WTC11 (cell line): ENCODE measurements at regions not wholly inside any gene's neighbourhood (a gene's known extent, or its start where the extent isn't known, plus 50 kb on each side); places are given as distances from the start of the nearest gene placed in this dataset.
A peak's percentile ranks its signal among the peaks of the same experiment; 100 is the strongest.
"Not testable (repeated sequence)": the region's sequence is repeated elsewhere in the genome, so short reads cannot be mapped to it uniquely, and the experiment has no call there.

Experiments used
- ATAC-seq: fragments of 200-7000 bp; cut with Tn5 transposase; 2 replicates; pipeline ENCODE4 v1.10.0; 2021; ENCODE audit warnings: mild to moderate bottlenecking, moderate library complexity
- CTCF ChIA-PET: fragments of 300-600 bp; sonication (Branson Sonifier 250); formaldehyde crosslinking; loops from one replicate; lab custom pipeline; 2021; ENCODE audit warnings: antibody characterized with exemption; lab: Charles Lee
- POLR2A ChIA-PET: fragments of 350-600 bp; sonication (Branson Sonifier 250); formaldehyde crosslinking; loops from one replicate; lab custom pipeline; 2021; ENCODE audit warnings: antibody characterized with exemption; lab: Charles Lee
- DNase-seq: peaks from one replicate; pipeline ENCODE4 v3.0.0; 2021; ENCODE audit warnings: low spot score
- H3K27ac Mint-ChIP-seq: 2 replicates; pipeline ENCODE4 v1.8.0; 2021; ENCODE audit warnings: mixed read lengths
- H3K27me3 Mint-ChIP-seq: 2 replicates; pipeline ENCODE4 v1.8.0; 2021; ENCODE audit warnings: low read depth, mild to moderate bottlenecking, moderate library complexity, mixed read lengths
- H3K36me3 Mint-ChIP-seq: 2 replicates; pipeline ENCODE4 v1.8.0; 2021; ENCODE audit warnings: mixed read lengths
- H3K4me1 Mint-ChIP-seq: 2 replicates; pipeline ENCODE4 v1.8.0; 2022; ENCODE audit warnings: mixed read lengths
- H3K4me3 Mint-ChIP-seq: 2 replicates; pipeline ENCODE4 v1.8.0; 2021; ENCODE audit warnings: mild to moderate bottlenecking, moderate library complexity, mixed read lengths
- H3K9me3 Mint-ChIP-seq: 2 replicates; pipeline ENCODE4 v1.8.0; 2021; ENCODE audit warnings: mixed read lengths
- CBFB ChIP-seq: sonication (generic); formaldehyde crosslinking; IDR thresholded peaks from 2 replicates; pipeline ENCODE4 v1.8.1; 2022; ENCODE audit warnings: mild to moderate bottlenecking, low read depth, missing genetic modification reagents
- ETV6 ChIP-seq: sonication (generic); formaldehyde crosslinking; IDR thresholded peaks from 2 replicates; pipeline ENCODE4 v1.8.1; 2022; ENCODE audit warnings: mild to moderate bottlenecking, missing genetic modification reagents
- FOXK1 ChIP-seq: sonication (generic); formaldehyde crosslinking; IDR thresholded peaks from 2 replicates; pipeline ENCODE4 v1.8.0; 2022; ENCODE audit warnings: mild to moderate bottlenecking, moderate library complexity, missing genetic modification reagents
- FOXP1 ChIP-seq: sonication (generic); formaldehyde crosslinking; IDR thresholded peaks from 2 replicates; pipeline ENCODE4 v1.8.0; 2022; ENCODE audit warnings: missing genetic modification reagents, mild to moderate bottlenecking, moderate library complexity, borderline replicate concordance
- SMAD4 ChIP-seq: sonication (generic); formaldehyde crosslinking; IDR thresholded peaks from 2 replicates; pipeline ENCODE4 v1.8.0; 2022; ENCODE audit warnings: mild to moderate bottlenecking, missing genetic modification reagents
- TP53 ChIP-seq: sonication (generic); formaldehyde crosslinking; IDR thresholded peaks from 2 replicates; pipeline ENCODE4 v1.8.1; 2023; ENCODE audit warnings: mild to moderate bottlenecking, missing genetic modification reagents
- ZBTB21 ChIP-seq: sonication (generic); formaldehyde crosslinking; IDR thresholded peaks from 2 replicates; pipeline ENCODE4 v1.8.1; 2023; ENCODE audit warnings: mild to moderate bottlenecking, missing genetic modification reagents, borderline replicate concordance
- TF ChIP-seq, protein P1 (sequence below): sonication (generic); formaldehyde crosslinking; IDR thresholded peaks from 2 replicates; pipeline ENCODE4 v1.8.0; 2023; ENCODE audit warnings: mild to moderate bottlenecking, missing genetic modification reagents
- TF ChIP-seq, protein P2 (sequence below): sonication (generic); formaldehyde crosslinking; IDR thresholded peaks from 2 replicates; pipeline ENCODE4 v1.8.0; 2022; ENCODE audit warnings: mild to moderate bottlenecking, missing genetic modification reagents
- TF ChIP-seq, protein P3 (sequence below): sonication (generic); formaldehyde crosslinking; IDR thresholded peaks from 2 replicates; pipeline ENCODE4 v1.8.1; 2023; ENCODE audit warnings: mild to moderate bottlenecking, missing genetic modification reagents, borderline replicate concordance
- TF ChIP-seq, protein P4 (sequence below): sonication (generic); formaldehyde crosslinking; IDR thresholded peaks from 2 replicates; pipeline ENCODE4 v1.8.0; 2023; ENCODE audit warnings: missing genetic modification reagents, mild to moderate bottlenecking, borderline replicate concordance
- TF ChIP-seq, protein P5 (sequence below): sonication (generic); formaldehyde crosslinking; IDR thresholded peaks from 2 replicates; pipeline ENCODE4 v1.8.0; 2022; ENCODE audit warnings: mild to moderate bottlenecking, missing genetic modification reagents

DNA sequence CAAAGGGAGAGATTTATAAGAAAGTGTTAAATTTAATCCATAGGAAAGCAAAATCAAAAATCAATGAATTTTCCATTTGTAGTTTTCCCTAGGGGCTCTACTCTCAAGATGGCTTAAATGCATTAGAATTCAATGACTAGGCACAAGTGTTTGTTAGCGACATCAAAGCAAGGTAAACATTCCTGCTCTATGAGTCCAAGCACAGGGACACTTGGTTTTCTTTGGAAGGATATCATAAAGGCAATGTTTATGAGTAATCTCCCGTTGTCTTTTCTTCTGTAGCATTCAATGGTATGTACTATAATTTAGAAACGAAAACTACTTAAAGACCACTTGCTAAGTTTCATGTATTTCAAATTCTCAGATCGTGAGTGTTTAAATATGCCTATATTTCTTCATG is 54.8 kb upstream of the ZNF717 start:
- peaks cover 28% of the 10 kb centered on the region for H3K9me3 Mint-ChIP-seq
- peaks cover 11% of the 10 kb centered on the region for H3K4me1 Mint-ChIP-seq
- H3K4me3 Mint-ChIP-seq, ATAC-seq, H3K27ac Mint-ChIP-seq, CTCF ChIA-PET, DNase-seq, POLR2A ChIA-PET: not testable (repeated sequence)
- H3K27me3 Mint-ChIP-seq, result peaks cover 16% of the 10 kb centered on the region
- H3K36me3 Mint-ChIP-seq, result peaks cover 31% of the 10 kb centered on the region

DNA sequence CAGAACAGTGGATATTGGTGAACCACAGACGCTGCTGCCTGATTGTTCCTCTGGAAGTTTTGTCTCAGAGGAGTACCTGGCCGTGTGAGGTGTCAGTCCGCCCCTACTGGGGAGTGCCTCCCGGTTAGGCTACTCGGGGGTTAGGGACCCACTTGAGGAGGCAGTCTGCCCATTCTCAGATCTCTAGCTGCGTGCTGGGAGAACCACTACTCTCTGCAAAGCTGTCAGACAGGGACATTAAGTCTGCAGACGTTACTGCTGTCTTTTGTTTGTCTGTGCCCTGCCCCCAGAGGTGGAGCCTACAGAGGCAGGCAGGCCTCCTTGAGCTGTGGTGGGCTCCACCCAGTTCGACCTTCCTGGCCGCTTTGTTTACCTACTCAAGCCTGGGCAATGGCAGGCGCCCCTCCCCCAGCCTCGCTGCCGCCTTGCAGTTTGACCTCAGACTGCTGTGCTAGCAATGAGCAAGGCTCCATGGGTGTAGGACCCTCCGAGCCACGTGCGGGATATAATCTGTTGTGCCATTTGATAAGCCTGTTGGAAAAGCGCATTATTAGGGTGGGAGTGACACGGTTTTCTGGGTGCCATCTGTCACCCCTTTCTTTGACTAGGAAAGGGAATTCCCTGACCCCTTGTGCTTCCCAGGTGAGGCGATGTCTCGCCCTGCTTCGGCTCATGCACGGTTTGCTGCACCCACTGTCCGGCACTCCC is 65.1 kb upstream of the ZNF717 start:
- H3K9me3 Mint-ChIP-seq, CTCF ChIA-PET, POLR2A ChIA-PET, H3K36me3 Mint-ChIP-seq, H3K27ac Mint-ChIP-seq, ATAC-seq: not testable (repeated sequence)
- TF ChIP-seq, protein P1, sequence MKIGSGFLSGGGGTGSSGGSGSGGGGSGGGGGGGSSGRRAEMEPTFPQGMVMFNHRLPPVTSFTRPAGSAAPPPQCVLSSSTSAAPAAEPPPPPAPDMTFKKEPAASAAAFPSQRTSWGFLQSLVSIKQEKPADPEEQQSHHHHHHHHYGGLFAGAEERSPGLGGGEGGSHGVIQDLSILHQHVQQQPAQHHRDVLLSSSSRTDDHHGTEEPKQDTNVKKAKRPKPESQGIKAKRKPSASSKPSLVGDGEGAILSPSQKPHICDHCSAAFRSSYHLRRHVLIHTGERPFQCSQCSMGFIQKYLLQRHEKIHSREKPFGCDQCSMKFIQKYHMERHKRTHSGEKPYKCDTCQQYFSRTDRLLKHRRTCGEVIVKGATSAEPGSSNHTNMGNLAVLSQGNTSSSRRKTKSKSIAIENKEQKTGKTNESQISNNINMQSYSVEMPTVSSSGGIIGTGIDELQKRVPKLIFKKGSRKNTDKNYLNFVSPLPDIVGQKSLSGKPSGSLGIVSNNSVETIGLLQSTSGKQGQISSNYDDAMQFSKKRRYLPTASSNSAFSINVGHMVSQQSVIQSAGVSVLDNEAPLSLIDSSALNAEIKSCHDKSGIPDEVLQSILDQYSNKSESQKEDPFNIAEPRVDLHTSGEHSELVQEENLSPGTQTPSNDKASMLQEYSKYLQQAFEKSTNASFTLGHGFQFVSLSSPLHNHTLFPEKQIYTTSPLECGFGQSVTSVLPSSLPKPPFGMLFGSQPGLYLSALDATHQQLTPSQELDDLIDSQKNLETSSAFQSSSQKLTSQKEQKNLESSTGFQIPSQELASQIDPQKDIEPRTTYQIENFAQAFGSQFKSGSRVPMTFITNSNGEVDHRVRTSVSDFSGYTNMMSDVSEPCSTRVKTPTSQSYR, result peak; percentile 56; the same call in 1 of the 2 replicates
- TF ChIP-seq ZBTB21 (CRISPR knock-in tag) (peak; percentile 26; the same call in 1 of the 2 replicates), SMAD4 (peak; percentile 58; the same call in 1 of the 2 replicates), FOXK1 (CRISPR knock-in tag) (peak; percentile 92), ETV6 (CRISPR knock-in tag) (peak; percentile 70; the same call in 1 of the 2 replicates), FOXP1 (peak; percentile 78; the same call in 1 of the 2 replicates), TP53 (CRISPR knock-in tag) (peak; percentile 62; the same call in 1 of the 2 replicates), CBFB (CRISPR knock-in tag) (peak; percentile 37; the same call in 1 of the 2 replicates)
- TF ChIP-seq, protein P2, sequence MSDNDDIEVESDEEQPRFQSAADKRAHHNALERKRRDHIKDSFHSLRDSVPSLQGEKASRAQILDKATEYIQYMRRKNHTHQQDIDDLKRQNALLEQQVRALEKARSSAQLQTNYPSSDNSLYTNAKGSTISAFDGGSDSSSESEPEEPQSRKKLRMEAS (CRISPR knock-in tag), result peak; percentile 61
- TF ChIP-seq, protein P3, sequence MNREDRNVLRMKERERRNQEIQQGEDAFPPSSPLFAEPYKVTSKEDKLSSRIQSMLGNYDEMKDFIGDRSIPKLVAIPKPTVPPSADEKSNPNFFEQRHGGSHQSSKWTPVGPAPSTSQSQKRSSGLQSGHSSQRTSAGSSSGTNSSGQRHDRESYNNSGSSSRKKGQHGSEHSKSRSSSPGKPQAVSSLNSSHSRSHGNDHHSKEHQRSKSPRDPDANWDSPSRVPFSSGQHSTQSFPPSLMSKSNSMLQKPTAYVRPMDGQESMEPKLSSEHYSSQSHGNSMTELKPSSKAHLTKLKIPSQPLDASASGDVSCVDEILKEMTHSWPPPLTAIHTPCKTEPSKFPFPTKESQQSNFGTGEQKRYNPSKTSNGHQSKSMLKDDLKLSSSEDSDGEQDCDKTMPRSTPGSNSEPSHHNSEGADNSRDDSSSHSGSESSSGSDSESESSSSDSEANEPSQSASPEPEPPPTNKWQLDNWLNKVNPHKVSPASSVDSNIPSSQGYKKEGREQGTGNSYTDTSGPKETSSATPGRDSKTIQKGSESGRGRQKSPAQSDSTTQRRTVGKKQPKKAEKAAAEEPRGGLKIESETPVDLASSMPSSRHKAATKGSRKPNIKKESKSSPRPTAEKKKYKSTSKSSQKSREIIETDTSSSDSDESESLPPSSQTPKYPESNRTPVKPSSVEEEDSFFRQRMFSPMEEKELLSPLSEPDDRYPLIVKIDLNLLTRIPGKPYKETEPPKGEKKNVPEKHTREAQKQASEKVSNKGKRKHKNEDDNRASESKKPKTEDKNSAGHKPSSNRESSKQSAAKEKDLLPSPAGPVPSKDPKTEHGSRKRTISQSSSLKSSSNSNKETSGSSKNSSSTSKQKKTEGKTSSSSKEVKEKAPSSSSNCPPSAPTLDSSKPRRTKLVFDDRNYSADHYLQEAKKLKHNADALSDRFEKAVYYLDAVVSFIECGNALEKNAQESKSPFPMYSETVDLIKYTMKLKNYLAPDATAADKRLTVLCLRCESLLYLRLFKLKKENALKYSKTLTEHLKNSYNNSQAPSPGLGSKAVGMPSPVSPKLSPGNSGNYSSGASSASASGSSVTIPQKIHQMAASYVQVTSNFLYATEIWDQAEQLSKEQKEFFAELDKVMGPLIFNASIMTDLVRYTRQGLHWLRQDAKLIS (CRISPR knock-in tag), result peak; percentile 36; the same call in 1 of the 2 replicates
- TF ChIP-seq, protein P4, sequence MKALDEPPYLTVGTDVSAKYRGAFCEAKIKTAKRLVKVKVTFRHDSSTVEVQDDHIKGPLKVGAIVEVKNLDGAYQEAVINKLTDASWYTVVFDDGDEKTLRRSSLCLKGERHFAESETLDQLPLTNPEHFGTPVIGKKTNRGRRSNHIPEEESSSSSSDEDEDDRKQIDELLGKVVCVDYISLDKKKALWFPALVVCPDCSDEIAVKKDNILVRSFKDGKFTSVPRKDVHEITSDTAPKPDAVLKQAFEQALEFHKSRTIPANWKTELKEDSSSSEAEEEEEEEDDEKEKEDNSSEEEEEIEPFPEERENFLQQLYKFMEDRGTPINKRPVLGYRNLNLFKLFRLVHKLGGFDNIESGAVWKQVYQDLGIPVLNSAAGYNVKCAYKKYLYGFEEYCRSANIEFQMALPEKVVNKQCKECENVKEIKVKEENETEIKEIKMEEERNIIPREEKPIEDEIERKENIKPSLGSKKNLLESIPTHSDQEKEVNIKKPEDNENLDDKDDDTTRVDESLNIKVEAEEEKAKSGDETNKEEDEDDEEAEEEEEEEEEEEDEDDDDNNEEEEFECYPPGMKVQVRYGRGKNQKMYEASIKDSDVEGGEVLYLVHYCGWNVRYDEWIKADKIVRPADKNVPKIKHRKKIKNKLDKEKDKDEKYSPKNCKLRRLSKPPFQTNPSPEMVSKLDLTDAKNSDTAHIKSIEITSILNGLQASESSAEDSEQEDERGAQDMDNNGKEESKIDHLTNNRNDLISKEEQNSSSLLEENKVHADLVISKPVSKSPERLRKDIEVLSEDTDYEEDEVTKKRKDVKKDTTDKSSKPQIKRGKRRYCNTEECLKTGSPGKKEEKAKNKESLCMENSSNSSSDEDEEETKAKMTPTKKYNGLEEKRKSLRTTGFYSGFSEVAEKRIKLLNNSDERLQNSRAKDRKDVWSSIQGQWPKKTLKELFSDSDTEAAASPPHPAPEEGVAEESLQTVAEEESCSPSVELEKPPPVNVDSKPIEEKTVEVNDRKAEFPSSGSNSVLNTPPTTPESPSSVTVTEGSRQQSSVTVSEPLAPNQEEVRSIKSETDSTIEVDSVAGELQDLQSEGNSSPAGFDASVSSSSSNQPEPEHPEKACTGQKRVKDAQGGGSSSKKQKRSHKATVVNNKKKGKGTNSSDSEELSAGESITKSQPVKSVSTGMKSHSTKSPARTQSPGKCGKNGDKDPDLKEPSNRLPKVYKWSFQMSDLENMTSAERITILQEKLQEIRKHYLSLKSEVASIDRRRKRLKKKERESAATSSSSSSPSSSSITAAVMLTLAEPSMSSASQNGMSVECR, result 0 out of 2 replicates have a peak, but pooled peaks have one; percentile 17
- TF ChIP-seq, protein P5, sequence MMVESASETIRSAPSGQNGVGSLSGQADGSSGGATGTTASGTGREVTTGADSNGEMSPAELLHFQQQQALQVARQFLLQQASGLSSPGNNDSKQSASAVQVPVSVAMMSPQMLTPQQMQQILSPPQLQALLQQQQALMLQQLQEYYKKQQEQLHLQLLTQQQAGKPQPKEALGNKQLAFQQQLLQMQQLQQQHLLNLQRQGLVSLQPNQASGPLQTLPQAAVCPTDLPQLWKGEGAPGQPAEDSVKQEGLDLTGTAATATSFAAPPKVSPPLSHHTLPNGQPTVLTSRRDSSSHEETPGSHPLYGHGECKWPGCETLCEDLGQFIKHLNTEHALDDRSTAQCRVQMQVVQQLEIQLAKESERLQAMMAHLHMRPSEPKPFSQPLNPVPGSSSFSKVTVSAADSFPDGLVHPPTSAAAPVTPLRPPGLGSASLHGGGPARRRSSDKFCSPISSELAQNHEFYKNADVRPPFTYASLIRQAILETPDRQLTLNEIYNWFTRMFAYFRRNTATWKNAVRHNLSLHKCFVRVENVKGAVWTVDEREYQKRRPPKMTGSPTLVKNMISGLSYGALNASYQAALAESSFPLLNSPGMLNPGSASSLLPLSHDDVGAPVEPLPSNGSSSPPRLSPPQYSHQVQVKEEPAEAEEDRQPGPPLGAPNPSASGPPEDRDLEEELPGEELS (CRISPR knock-in tag), result peak; percentile 82; the same call in 1 of the 2 replicates
- Mint-ChIP-seq H3K4me3 (peak overlapping the region; percentile 62), H3K27me3 (peaks cover 83% of the 10 kb centered on the region), H3K4me1 (peaks cover 28% of the 10 kb centered on the region)
- DNase-seq, result peak; percentile 80
